ENCODE measurements at regions not wholly inside any gene's neighbourhood (a gene's known extent, or its start where the extent isn't known, plus 50 kb on each side); places are given as distances from the start of the nearest gene placed in this dataset.
A peak's percentile ranks its signal among the peaks of the same experiment; 100 is the strongest.

DNA sequence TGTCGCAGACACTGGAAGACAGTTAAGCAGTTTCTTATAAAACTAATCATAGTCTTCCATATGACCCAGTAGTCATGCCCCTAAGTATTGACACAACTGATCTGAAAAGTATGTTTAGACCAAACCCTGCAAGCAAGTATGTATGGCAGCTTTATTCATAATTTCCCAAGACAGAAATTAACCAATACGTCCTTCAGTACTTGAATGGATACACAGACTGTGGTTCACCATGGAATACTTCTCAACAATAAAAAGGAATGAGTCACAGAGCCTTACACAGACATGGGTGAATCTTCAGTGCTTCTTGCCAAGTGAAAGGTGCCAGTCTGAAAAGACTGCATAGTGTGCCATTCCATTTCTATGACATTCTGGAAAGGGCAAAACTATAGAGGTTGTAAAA, 50.2 kb upstream of the AKR1E2 start:
- intact Hi-C loops (cut with micrococcal nuclease; ENCODE audit: unreplicated experiment): no loop called here
- peaks cover 6% of the 10 kb centered on the region for H3K4me1 ChIP-seq (ENCODE audit: control insufficient read depth, insufficient read depth, low read length)
- H3K27me3 ChIP-seq (ENCODE audit: control insufficient read depth, insufficient read depth, low read length): no peaks in the 10 kb centered on the region

DNA sequence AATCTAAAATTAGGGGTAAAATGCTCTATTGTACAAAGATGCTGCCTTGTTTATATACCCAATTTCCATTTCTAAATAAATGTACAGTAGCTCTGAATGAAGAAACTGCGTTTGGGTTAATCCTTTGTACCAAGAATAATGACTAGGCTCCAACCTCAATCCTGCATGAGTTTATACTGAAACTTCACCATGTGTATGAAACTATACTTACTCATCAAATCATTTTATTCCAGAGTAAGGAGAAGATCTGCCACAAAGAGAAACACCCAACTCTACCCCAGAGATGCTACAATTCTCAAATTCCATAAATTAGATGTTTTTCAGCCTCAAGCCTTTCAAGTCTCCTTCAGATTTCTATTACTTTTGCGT, 53.8 kb upstream of the AKR1E2 start:
- in situ Hi-C loops (cut with HindIII; ENCODE audit: low pct_unique_long_range_greater_than_20kb, low sequenced_read_pairs) (no loop called here), intact Hi-C loops (cut with micrococcal nuclease; ENCODE audit: unreplicated experiment) (no loop called here)
- Histone ChIP-seq H3K27ac (ENCODE audit: low read length) (peak overlapping the region; percentile 90), H3K4me1 (ENCODE audit: control insufficient read depth, insufficient read depth, low read length) (peaks cover 9% of the 10 kb centered on the region), H3K9me3 (ENCODE audit: control insufficient read depth, insufficient read depth, low read depth, low read length) (peaks cover 42% of the 10 kb centered on the region; the same call in 1 of the 2 replicates), H3K27me3 (ENCODE audit: control insufficient read depth, insufficient read depth, low read length) (no peaks in the 10 kb centered on the region), H3K36me3 (ENCODE audit: control insufficient read depth, insufficient read depth, low read length) (no peaks in the 10 kb centered on the region), H3K4me3 (ENCODE audit: low read depth in 2 of 2, low read length in 2 of 2) (no peak overlapping the region)
- ATAC-seq (no peak), DNase-seq (ENCODE audit: low read depth, low spot score) (no peak)
- POLR2A ChIA-PET: interaction anchor here (0.7 kb wide), 1 partner anchor 244 kb away, joined by 3 read pairs; no protein-coding TSS in a partner anchor
- TF ChIP-seq POLR2AphosphoS5 (IDR thresholded peaks at IDR 0.05; ENCODE audit: low read depth, low read length) (no peak), TCF7L2 (IDR thresholded peaks at IDR 0.05; ENCODE audit: low read depth, low read length) (no peak), SIN3A (IDR thresholded peaks at IDR 0.05; ENCODE audit: borderline replicate concordance, insufficient read depth, low read depth, low read length) (no peak)
- TF ChIP-seq, protein P1, sequence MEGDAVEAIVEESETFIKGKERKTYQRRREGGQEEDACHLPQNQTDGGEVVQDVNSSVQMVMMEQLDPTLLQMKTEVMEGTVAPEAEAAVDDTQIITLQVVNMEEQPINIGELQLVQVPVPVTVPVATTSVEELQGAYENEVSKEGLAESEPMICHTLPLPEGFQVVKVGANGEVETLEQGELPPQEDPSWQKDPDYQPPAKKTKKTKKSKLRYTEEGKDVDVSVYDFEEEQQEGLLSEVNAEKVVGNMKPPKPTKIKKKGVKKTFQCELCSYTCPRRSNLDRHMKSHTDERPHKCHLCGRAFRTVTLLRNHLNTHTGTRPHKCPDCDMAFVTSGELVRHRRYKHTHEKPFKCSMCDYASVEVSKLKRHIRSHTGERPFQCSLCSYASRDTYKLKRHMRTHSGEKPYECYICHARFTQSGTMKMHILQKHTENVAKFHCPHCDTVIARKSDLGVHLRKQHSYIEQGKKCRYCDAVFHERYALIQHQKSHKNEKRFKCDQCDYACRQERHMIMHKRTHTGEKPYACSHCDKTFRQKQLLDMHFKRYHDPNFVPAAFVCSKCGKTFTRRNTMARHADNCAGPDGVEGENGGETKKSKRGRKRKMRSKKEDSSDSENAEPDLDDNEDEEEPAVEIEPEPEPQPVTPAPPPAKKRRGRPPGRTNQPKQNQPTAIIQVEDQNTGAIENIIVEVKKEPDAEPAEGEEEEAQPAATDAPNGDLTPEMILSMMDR (IDR thresholded peaks at IDR 0.05): no peak
- TF ChIP-seq, protein P2, sequence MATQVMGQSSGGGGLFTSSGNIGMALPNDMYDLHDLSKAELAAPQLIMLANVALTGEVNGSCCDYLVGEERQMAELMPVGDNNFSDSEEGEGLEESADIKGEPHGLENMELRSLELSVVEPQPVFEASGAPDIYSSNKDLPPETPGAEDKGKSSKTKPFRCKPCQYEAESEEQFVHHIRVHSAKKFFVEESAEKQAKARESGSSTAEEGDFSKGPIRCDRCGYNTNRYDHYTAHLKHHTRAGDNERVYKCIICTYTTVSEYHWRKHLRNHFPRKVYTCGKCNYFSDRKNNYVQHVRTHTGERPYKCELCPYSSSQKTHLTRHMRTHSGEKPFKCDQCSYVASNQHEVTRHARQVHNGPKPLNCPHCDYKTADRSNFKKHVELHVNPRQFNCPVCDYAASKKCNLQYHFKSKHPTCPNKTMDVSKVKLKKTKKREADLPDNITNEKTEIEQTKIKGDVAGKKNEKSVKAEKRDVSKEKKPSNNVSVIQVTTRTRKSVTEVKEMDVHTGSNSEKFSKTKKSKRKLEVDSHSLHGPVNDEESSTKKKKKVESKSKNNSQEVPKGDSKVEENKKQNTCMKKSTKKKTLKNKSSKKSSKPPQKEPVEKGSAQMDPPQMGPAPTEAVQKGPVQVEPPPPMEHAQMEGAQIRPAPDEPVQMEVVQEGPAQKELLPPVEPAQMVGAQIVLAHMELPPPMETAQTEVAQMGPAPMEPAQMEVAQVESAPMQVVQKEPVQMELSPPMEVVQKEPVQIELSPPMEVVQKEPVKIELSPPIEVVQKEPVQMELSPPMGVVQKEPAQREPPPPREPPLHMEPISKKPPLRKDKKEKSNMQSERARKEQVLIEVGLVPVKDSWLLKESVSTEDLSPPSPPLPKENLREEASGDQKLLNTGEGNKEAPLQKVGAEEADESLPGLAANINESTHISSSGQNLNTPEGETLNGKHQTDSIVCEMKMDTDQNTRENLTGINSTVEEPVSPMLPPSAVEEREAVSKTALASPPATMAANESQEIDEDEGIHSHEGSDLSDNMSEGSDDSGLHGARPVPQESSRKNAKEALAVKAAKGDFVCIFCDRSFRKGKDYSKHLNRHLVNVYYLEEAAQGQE (IDR thresholded peaks at IDR 0.05; ENCODE audit: insufficient read depth in 1 of 2, low read depth in 2 of 2, low read length in 1 of 2): no peak
- BruUV-seq (replicated peaks): no TSS peak
- CTCF ChIA-PET: no interaction called here

More for the DNA sequence above, 50.2 kb upstream of the AKR1E2 start:
- no peak for ATAC-seq
- TF ChIP-seq, protein P1 (IDR thresholded peaks at IDR 0.05): no peak
- TF ChIP-seq SIN3A (IDR thresholded peaks at IDR 0.05; ENCODE audit: borderline replicate concordance, insufficient read depth, low read depth, low read length) (no peak), TCF7L2 (IDR thresholded peaks at IDR 0.05; ENCODE audit: low read depth, low read length) (no peak), POLR2AphosphoS5 (IDR thresholded peaks at IDR 0.05; ENCODE audit: low read depth, low read length) (no peak)
- TF ChIP-seq, protein P2 (IDR thresholded peaks at IDR 0.05; ENCODE audit: insufficient read depth in 1 of 2, low read depth in 2 of 2, low read length in 1 of 2): no peak
- H3K27ac ChIP-seq (ENCODE audit: low read length): peak overlapping the region; percentile 12; the same call in 1 of the 2 replicates
- no peaks in the 10 kb centered on the region for H3K36me3 ChIP-seq (ENCODE audit: control insufficient read depth, insufficient read depth, low read length)
- no peak for DNase-seq (ENCODE audit: low read depth, low spot score)
- peaks cover 31% of the 10 kb centered on the region; the same call in 1 of the 2 replicates for H3K9me3 ChIP-seq (ENCODE audit: control insufficient read depth, insufficient read depth, low read depth, low read length)
- ChIA-PET CTCF (interaction anchor here (0.5 kb wide), 1 partner anchor 608 kb away, joined by 4 read pairs; no protein-coding TSS in a partner anchor), POLR2A (no interaction called here)
- no TSS peak for BruUV-seq (replicated peaks)
- in situ Hi-C loops (cut with HindIII; ENCODE audit: low pct_unique_long_range_greater_than_20kb, low sequenced_read_pairs): no loop called here
- H3K4me3 ChIP-seq (ENCODE audit: low read depth in 2 of 2, low read length in 2 of 2): no peak overlapping the region

All from Panc1 (cell line).